SK-N-SH treated with all-trans-retinoic acid at 6 μM for 48 hours (cell line): ENCODE measurements at regions not wholly inside any gene's neighbourhood (a gene's known extent, or its start where the extent isn't known, plus 50 kb on each side); places are given as distances from the start of the nearest gene placed in this dataset.

Experiments
- ATAC-seq: fragments of 200-7000 bp; cut with Tn5 transposase; 3 replicates; pipeline ENCODE4 v1.9.1; 2020; ENCODE audit warnings: mild to moderate bottlenecking, moderate library complexity
- ARNTL ChIP-seq: fragments of 450-650 bp; formaldehyde crosslinking; IDR thresholded peaks from 2 replicates; pipeline ENCODE4 v1.5.0; 2020; ENCODE audit warnings: low read depth, mild to moderate bottlenecking, moderate library complexity, borderline replicate concordance
- CSDC2 ChIP-seq: fragments of 250-450 bp; sonication (Bioruptor Pico); IDR thresholded peaks from 2 replicates; pipeline ENCODE4 v1.5.0; 2020; ENCODE audit warnings: mild to moderate bottlenecking, moderate library complexity
- CSRNP3 ChIP-seq: fragments of 250-450 bp; sonication (Bioruptor Pico); IDR thresholded peaks from 2 replicates; pipeline ENCODE4 v1.5.1; 2021; ENCODE audit warnings: mild to moderate bottlenecking, moderate library complexity
- ESRRG ChIP-seq: fragments of 250-450 bp; sonication (Bioruptor Pico); IDR thresholded peaks from 2 replicates; pipeline ENCODE4 v1.6.1; 2021; ENCODE audit warnings: mild to moderate bottlenecking
- GLIS3 ChIP-seq: fragments of 250-450 bp; sonication (Bioruptor Pico); IDR thresholded peaks from 2 replicates; pipeline ENCODE4 v1.5.0; 2020; ENCODE audit warnings: mild to moderate bottlenecking, moderate library complexity
- OSR1 ChIP-seq: fragments of 250-450 bp; sonication (Bioruptor Pico); IDR thresholded peaks from 2 replicates; pipeline ENCODE4 v1.8.0; 2022; ENCODE audit warnings: moderate library complexity, mild to moderate bottlenecking, inconsistent platforms
- PATZ1 ChIP-seq: fragments of 250-450 bp; sonication (Bioruptor Pico); IDR thresholded peaks from 2 replicates; pipeline ENCODE4 v1.8.0; 2020; ENCODE audit warnings: mild to moderate bottlenecking, moderate library complexity, borderline replicate concordance
- RARB ChIP-seq: fragments of 250-450 bp; sonication (Bioruptor Pico); IDR thresholded peaks from 2 replicates; pipeline ENCODE4 v1.8.0; 2021; ENCODE audit warnings: mild to moderate bottlenecking, moderate library complexity
- SNAI2 ChIP-seq: fragments of 250-450 bp; sonication (Bioruptor Pico); IDR thresholded peaks from 2 replicates; pipeline ENCODE4 v1.5.0; 2020; ENCODE audit warnings: mild to moderate bottlenecking, moderate library complexity
- TCF4 ChIP-seq: fragments of 250-450 bp; sonication (Bioruptor Pico); IDR thresholded peaks from 2 replicates; pipeline ENCODE4 v1.8.0; 2021; ENCODE audit warnings: mild to moderate bottlenecking, moderate library complexity, borderline replicate concordance
- ZFP30 ChIP-seq: fragments of 450-650 bp; formaldehyde crosslinking; IDR thresholded peaks from 2 replicates; pipeline ENCODE4 v1.5.0; 2022; ENCODE audit warnings: mild to moderate bottlenecking, moderate library complexity
- ZNF565 ChIP-seq: fragments of 450-650 bp; formaldehyde crosslinking; conservative IDR thresholded peaks from 2 replicates; pipeline ENCODE4 v1.5.0; 2020; ENCODE audit warnings: low read depth, mild to moderate bottlenecking, moderate library complexity
- ZNF70 ChIP-seq: fragments of 450-650 bp; formaldehyde crosslinking; IDR thresholded peaks from 2 replicates; pipeline ENCODE4 v1.5.0; 2020; ENCODE audit warnings: mild to moderate bottlenecking, moderate library complexity
- ZNF8 ChIP-seq: fragments of 450-650 bp; formaldehyde crosslinking; IDR thresholded peaks from 2 replicates; pipeline ENCODE4 v1.5.0; 2020; ENCODE audit warnings: mild to moderate bottlenecking, moderate library complexity
- TF ChIP-seq, protein P1 (sequence below): fragments of 250-450 bp; sonication (Bioruptor Pico); IDR thresholded peaks from 2 replicates; pipeline ENCODE4 v1.5.0; 2020; ENCODE audit warnings: mild to moderate bottlenecking, moderate library complexity
- TF ChIP-seq, protein P2 (sequence below): fragments of 250-450 bp; sonication (Bioruptor Pico); IDR thresholded peaks from 2 replicates; pipeline ENCODE4 v1.5.1; 2020; ENCODE audit warnings: low read depth, mild to moderate bottlenecking, moderate library complexity
- TF ChIP-seq, protein P3 (sequence below): fragments of 250-450 bp; sonication (Bioruptor Pico); IDR thresholded peaks from 2 replicates; pipeline ENCODE4 v1.8.0; 2021; ENCODE audit warnings: low read depth, mild to moderate bottlenecking, moderate library complexity, borderline replicate concordance

- TF ChIP-seq RARB (CRISPR knock-in tag) (no peak), ZNF565 (no peak), ESRRG (CRISPR knock-in tag) (no peak), SNAI2 (no peak), GLIS3 (CRISPR knock-in tag) (no peak), CSRNP3 (CRISPR knock-in tag) (no peak), ARNTL (CRISPR knock-in tag) (no peak)
- TF ChIP-seq, protein P1, sequence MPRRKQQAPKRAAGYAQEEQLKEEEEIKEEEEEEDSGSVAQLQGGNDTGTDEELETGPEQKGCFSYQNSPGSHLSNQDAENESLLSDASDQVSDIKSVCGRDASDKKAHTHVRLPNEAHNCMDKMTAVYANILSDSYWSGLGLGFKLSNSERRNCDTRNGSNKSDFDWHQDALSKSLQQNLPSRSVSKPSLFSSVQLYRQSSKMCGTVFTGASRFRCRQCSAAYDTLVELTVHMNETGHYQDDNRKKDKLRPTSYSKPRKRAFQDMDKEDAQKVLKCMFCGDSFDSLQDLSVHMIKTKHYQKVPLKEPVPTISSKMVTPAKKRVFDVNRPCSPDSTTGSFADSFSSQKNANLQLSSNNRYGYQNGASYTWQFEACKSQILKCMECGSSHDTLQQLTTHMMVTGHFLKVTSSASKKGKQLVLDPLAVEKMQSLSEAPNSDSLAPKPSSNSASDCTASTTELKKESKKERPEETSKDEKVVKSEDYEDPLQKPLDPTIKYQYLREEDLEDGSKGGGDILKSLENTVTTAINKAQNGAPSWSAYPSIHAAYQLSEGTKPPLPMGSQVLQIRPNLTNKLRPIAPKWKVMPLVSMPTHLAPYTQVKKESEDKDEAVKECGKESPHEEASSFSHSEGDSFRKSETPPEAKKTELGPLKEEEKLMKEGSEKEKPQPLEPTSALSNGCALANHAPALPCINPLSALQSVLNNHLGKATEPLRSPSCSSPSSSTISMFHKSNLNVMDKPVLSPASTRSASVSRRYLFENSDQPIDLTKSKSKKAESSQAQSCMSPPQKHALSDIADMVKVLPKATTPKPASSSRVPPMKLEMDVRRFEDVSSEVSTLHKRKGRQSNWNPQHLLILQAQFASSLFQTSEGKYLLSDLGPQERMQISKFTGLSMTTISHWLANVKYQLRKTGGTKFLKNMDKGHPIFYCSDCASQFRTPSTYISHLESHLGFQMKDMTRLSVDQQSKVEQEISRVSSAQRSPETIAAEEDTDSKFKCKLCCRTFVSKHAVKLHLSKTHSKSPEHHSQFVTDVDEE, result no peak
Measured at GRCh38 chr2:7352191-7352590, 435.0 kb downstream of the RNF144A start (continued).

DNA sequence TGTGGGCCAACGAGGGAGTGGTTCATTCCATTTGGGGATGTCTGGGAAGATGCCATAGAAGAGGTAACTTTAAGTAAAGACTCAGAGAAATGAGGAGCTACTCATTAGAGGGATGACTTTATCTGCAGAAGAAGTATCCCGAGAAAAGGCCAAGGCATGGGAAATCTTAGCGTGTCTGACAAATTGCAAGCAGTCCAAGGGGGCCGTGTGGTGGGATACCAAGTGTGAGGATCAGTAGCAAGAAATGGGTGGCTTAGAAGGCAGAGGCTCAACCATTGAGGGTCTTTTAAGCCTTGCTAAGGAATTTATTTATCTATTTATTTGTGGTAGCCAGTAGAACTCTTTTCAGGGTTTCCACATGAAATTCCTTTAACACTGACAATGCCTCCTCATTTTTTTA lies 436.4 kb downstream of the RNF144A start:
- no peak for ATAC-seq

More for the DNA sequence above, 436.4 kb downstream of the RNF144A start:
- TF ChIP-seq, protein P2, sequence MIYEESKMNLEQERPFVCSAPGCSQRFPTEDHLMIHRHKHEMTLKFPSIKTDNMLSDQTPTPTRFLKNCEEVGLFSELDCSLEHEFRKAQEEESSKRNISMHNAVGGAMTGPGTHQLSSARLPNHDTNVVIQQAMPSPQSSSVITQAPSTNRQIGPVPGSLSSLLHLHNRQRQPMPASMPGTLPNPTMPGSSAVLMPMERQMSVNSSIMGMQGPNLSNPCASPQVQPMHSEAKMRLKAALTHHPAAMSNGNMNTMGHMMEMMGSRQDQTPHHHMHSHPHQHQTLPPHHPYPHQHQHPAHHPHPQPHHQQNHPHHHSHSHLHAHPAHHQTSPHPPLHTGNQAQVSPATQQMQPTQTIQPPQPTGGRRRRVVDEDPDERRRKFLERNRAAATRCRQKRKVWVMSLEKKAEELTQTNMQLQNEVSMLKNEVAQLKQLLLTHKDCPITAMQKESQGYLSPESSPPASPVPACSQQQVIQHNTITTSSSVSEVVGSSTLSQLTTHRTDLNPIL (CRISPR knock-in tag), result no peak
- TF ChIP-seq, protein P3, sequence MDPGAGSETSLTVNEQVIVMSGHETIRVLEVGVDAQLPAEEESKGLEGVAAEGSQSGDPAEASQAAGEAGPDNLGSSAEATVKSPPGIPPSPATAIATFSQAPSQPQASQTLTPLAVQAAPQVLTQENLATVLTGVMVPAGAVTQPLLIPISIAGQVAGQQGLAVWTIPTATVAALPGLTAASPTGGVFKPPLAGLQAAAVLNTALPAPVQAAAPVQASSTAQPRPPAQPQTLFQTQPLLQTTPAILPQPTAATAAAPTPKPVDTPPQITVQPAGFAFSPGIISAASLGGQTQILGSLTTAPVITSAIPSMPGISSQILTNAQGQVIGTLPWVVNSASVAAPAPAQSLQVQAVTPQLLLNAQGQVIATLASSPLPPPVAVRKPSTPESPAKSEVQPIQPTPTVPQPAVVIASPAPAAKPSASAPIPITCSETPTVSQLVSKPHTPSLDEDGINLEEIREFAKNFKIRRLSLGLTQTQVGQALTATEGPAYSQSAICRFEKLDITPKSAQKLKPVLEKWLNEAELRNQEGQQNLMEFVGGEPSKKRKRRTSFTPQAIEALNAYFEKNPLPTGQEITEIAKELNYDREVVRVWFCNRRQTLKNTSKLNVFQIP (CRISPR knock-in tag), result no peak
- TF ChIP-seq RARB (CRISPR knock-in tag) (no peak), ZFP30 (no peak), PATZ1 (CRISPR knock-in tag) (no peak), CSDC2 (no peak), CSRNP3 (CRISPR knock-in tag) (no peak), ZNF565 (no peak), TCF4 (no peak), ZNF70 (CRISPR knock-in tag) (no peak), GLIS3 (CRISPR knock-in tag) (no peak), ZNF8 (no peak), OSR1 (no peak)
